HepG2 (cell line): ENCODE measurements at regions not wholly inside any gene's neighbourhood (a gene's known extent, or its start where the extent isn't known, plus 50 kb on each side); places are given as distances from the start of the nearest gene placed in this dataset.
"Not testable (repeated sequence)": the region's sequence is repeated elsewhere in the genome, so short reads cannot be mapped to it uniquely, and the experiment has no call there.

ENCODE experiments used
- ATAC-seq: fragments of 200-7000 bp; cut with Tn5 transposase; 3 replicates; pipeline ENCODE4 v1.9.1; 2020; ENCODE audit warnings: mild to moderate bottlenecking, moderate library complexity
- BruUV-seq: library from RNA; stranded (reverse); fragments of 400-500 nt; replicated peaks from 2 replicates; lab custom pipeline; 2021; lab: Mats Ljungman, UMichigan
- CTCF ChIA-PET: fragments of 300-600 bp; formaldehyde crosslinking; extraction: SDS; loops from one replicate; lab custom pipeline; 2021; ENCODE audit warnings: low total read pairs, inconsistent platforms, low intra/inter-chr PET ratio; lab: Yijun Ruan, JAX
- POLR2A ChIA-PET: fragments of 350-600 bp; sonication (Branson Sonifier 250); formaldehyde crosslinking; loops from one replicate; lab custom pipeline; 2020; ENCODE audit warnings: antibody characterized with exemption, inconsistent platforms; lab: Yijun Ruan, JAX
- DNase-seq: peaks from one replicate; pipeline ENCODE4 v3.0.0-alpha.2; 2015; ENCODE audit warnings: low spot score
- FAIRE-seq: peaks from 3 replicates; lab custom pipeline; 2011; peaks lifted over from hg19 to GRCh38; lab: Jason Lieb, UNC
- H2AFZ ChIP-seq: one replicate; pipeline ENCODE4 v1.6.1; 2011; ENCODE audit warnings: low read length, inconsistent platforms
- H3K27ac ChIP-seq: fragments of 300-600 bp; 3 replicates; pipeline ENCODE4 v1.8.0; 2011; ENCODE audit warnings: mixed run types, mild to moderate bottlenecking, mixed read lengths, low read length, inconsistent platforms; ENCODE audit not compliant: insufficient read depth; ENCODE audit errors: extremely low read length
- H3K27me3 ChIP-seq, 2 experiments: fragments of 200-600 bp in 1 of 2; 2 replicates in 1 of 2; 3 replicates in 1 of 2; pipeline versions ENCODE4 v1.6.0 to v1.8.0; 2011; ENCODE audit warnings: low read length in 2 of 2, mild to moderate bottlenecking in 2 of 2, moderate library complexity in 2 of 2, inconsistent platforms in 1 of 2; ENCODE audit not compliant: insufficient read depth in 2 of 2, control insufficient read depth in 1 of 2
- H3K36me3 ChIP-seq, 2 experiments: fragments of 200-600 bp in 1 of 2; replicated peaks in 1 of 2; 2 replicates in 1 of 2; 3 replicates in 1 of 2; pipeline versions ENCODE4 v1.5.1 to v1.8.0; 2011; ENCODE audit warnings: low read length in 2 of 2, inconsistent platforms in 1 of 2; ENCODE audit not compliant: insufficient read depth in 2 of 2, control insufficient read depth in 1 of 2
- H3K4me1 ChIP-seq: 2 replicates; pipeline ENCODE4 v1.5.1; 2012; ENCODE audit warnings: low read length, inconsistent platforms; ENCODE audit not compliant: insufficient read depth
- H3K4me2 ChIP-seq: 2 replicates; pipeline ENCODE4 v1.6.0; 2011; ENCODE audit warnings: low read depth, low read length, inconsistent platforms
- H3K4me3 ChIP-seq, 3 experiments: fragments of 200-600 bp in 1 of 3; sonication (generic), shearing (Covaris generic) in 1 of 3; replicated peaks in 1 of 3; 2 replicates each; pipeline ENCODE4 v1.5.1; 2011 to 2016; ENCODE audit warnings: low read length in 3 of 3, inconsistent platforms in 2 of 3, low read depth in 2 of 3, mild to moderate bottlenecking in 2 of 3, control low read depth in 1 of 3, mixed read lengths in 1 of 3; ENCODE audit not compliant: insufficient read depth in 1 of 3
- H3K79me2 ChIP-seq: one replicate; pipeline ENCODE4 v1.6.1; 2011; ENCODE audit warnings: low read length, inconsistent platforms; ENCODE audit not compliant: insufficient read depth
- H3K9ac ChIP-seq: 2 replicates; pipeline ENCODE4 v1.6.0; 2011; ENCODE audit warnings: mild to moderate bottlenecking, low read depth, low read length, inconsistent platforms; ENCODE audit not compliant: insufficient read depth
- H3K9me3 ChIP-seq: 2 replicates; pipeline ENCODE4 v1.5.1; 2012; ENCODE audit warnings: mild to moderate bottlenecking, low read length
- H4K20me1 ChIP-seq: 2 replicates; pipeline ENCODE4 v1.6.0; 2011; ENCODE audit warnings: inconsistent platforms, mild to moderate bottlenecking, low read length, moderate library complexity; ENCODE audit not compliant: insufficient read depth
- ARNTL ChIP-seq: sonication (generic); formaldehyde crosslinking; IDR thresholded peaks from 2 replicates; pipeline ENCODE4 v1.4.0; 2020; ENCODE audit warnings: mild to moderate bottlenecking, missing genetic modification reagents
- KLF9 ChIP-seq: IDR thresholded peaks from 2 replicates; pipeline ENCODE4 v1.6.1; 2016; ENCODE audit warnings: low read depth
- NFE2L1 ChIP-seq: sonication (generic); formaldehyde crosslinking; IDR thresholded peaks from 2 replicates; pipeline ENCODE4 v1.4.0; 2020; ENCODE audit warnings: missing genetic modification reagents, mild to moderate bottlenecking, borderline replicate concordance
- ZKSCAN1 ChIP-seq: fragments of 150-350 bp; IDR thresholded peaks from 2 replicates; pipeline ENCODE4 v1.6.1; 2014; ENCODE audit warnings: low read length
- ZNF337 ChIP-seq: sonication (generic); formaldehyde crosslinking; IDR thresholded peaks from 2 replicates; pipeline ENCODE4 v1.5.1; 2020; ENCODE audit warnings: missing genetic modification reagents, low read depth, mild to moderate bottlenecking, borderline replicate concordance
- ZNF343 ChIP-seq: sonication (generic); formaldehyde crosslinking; IDR thresholded peaks from 2 replicates; pipeline ENCODE4 v1.4.0; 2020; ENCODE audit warnings: mild to moderate bottlenecking, missing genetic modification reagents
- ZNF850 ChIP-seq: sonication (generic); formaldehyde crosslinking; conservative IDR thresholded peaks from 2 replicates; pipeline ENCODE4 v1.9.0; 2021; ENCODE audit warnings: mild to moderate bottlenecking, missing genetic modification reagents
- WGBS: methylation state at CpG from one replicate; pipeline ENCODE4 v1.1.6; 2017; ENCODE audit warnings: low lambda C conversion rate; 5-methylcytosine and 5-hydroxymethylcytosine counted together
- in situ Hi-C: cut with HindIII; loops from 2 replicates; pipeline ENCODE4 v1.10.0; 2017; ENCODE audit warnings: low pct_unique_long_range_greater_than_20kb; ENCODE audit not compliant: extremely low pct_ligation_motif_present
- intact Hi-C: fragments of 100-400 bp; cut with micrococcal nuclease; formaldehyde crosslinking; loops from one replicate; pipeline ENCODE4 v1.10.0; 2022; ENCODE audit not compliant: unreplicated experiment

DNA sequence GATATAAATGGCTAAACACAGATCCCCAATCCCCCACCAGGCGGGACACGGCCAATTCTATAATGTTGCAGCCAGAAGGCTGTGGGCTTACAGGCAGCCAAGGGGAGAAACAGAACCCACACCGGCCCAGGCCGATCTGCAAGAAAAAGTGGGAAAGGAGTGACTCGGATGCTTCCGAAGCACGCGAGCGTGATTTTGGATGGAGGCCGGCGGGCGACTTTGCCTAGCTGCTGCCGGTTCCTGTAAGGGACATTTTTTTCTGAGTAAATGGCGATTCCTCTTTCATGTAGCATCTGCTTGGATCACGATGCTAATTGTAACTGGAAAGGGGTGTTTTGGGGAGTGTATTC, 470.2 kb downstream of the PCDH19 start:
- TF ChIP-seq ZNF337 (CRISPR knock-in tag) (no peak), ZKSCAN1 (no peak), ZNF850 (CRISPR knock-in tag) (no peak), KLF9 (CRISPR knock-in tag) (no peak), ZNF343 (no peak), NFE2L1 (CRISPR knock-in tag) (no peak), ARNTL (CRISPR knock-in tag) (no peak)
- Histone ChIP-seq H3K9me3 (no peaks in the 10 kb centered on the region), H2AFZ (no peak overlapping the region), H3K4me1 (no peaks in the 10 kb centered on the region), H3K27ac (no peak overlapping the region), H3K36me3 (no peaks in the 10 kb centered on the region), H3K79me2 (no peaks in the 10 kb centered on the region), H3K9ac (no peak overlapping the region), H3K4me2 (no peak overlapping the region), H3K27me3 (no peaks in the 10 kb centered on the region), H4K20me1 (no peaks in the 10 kb centered on the region), H3K4me3 (no peak overlapping the region)
- ChIA-PET CTCF (no interaction called here), POLR2A (no interaction called here)
- no peak for ATAC-seq
- no peak for DNase-seq
- no peak for FAIRE-seq
- 62% methylated on average over 15 of the region's 15 CpGs for WGBS
- BruUV-seq, result no TSS peak
- in situ Hi-C loops (no loop called here), intact Hi-C loops (no loop called here)

GRCh38 chrX:99939206-99939882, 470.7 kb downstream of the PCDH19 start:
- intact Hi-C loops, BruUV-seq, H3K36me3 ChIP-seq, FAIRE-seq, H3K27ac ChIP-seq, H3K4me2 ChIP-seq, H3K27me3 ChIP-seq, in situ Hi-C loops, H3K9me3 ChIP-seq, H4K20me1 ChIP-seq, CTCF ChIA-PET, POLR2A ChIA-PET, DNase-seq, H3K79me2 ChIP-seq, H2AFZ ChIP-seq, H3K4me1 ChIP-seq, H3K4me3 ChIP-seq, H3K9ac ChIP-seq, ATAC-seq: not testable (repeated sequence)
- WGBS, result 65% methylated on average over 10 of the region's 29 CpGs
